ENCODE measurements at regions not wholly inside any gene's neighbourhood (a gene's known extent, or its start where the extent isn't known, plus 50 kb on each side); places are given as distances from the start of the nearest gene placed in this dataset.

DNA sequence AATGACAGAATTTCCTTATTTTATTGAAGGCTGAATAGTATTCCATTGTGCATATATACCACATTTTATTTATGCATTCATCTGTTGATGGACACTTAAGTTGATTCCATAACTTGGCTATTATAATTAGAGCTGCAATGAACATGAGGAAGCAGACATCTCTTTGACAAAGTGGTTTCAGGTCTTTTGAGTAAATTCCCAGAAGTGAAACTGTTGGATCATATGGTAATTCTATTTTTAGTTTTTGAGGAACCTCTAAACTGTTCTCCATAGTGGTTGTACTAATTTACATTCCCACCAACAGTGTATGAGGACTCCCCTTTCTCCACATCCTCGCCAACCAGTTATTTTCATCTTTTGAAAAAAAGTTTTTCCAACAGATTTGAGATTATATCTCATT, 77.5 kb downstream of the TMEM200C start:
- H3K4me3 Mint-ChIP-seq, result no peak overlapping the region
- no peaks in the 10 kb centered on the region for H3K36me3 ChIP-seq (ENCODE audit: control insufficient read depth, insufficient read depth, low read length)
- 92% methylated on average over 1 of the region's 1 CpG; no CpG with 5 or more reads in 1 of the 2 experiments for WGBS, 2 experiments (ENCODE audit: insufficient coverage in 1 of 2, insufficient read length in 1 of 2)
- H3K36me3 Mint-ChIP-seq (ENCODE audit: low read depth), result no peaks in the 10 kb centered on the region
- no peaks in the 10 kb centered on the region for H3K27me3 Mint-ChIP-seq (ENCODE audit: insufficient read depth)
- H3K27ac ChIP-seq (ENCODE audit: low read depth, low read length), result no peak overlapping the region
- no peak overlapping the region for H3K27ac Mint-ChIP-seq
- H3K4me1 ChIP-seq (ENCODE audit: control insufficient read depth, insufficient read depth, low read length), result no peaks in the 10 kb centered on the region
- no peaks in the 10 kb centered on the region for H3K27me3 ChIP-seq (ENCODE audit: control insufficient read depth, insufficient read depth, low read length, poor library complexity, severe bottlenecking)
- TF ChIP-seq CTCF (conservative IDR thresholded peaks at IDR 0.05), result no peak
- H3K4me3 ChIP-seq (ENCODE audit: low read length), result no peak overlapping the region
- no peaks in the 10 kb centered on the region for H3K9me3 ChIP-seq (ENCODE audit: control insufficient read depth, low read length)
- no peaks in the 10 kb centered on the region for H3K4me1 Mint-ChIP-seq
- H3K9ac ChIP-seq (ENCODE audit: extremely low read depth, low read length, poor library complexity, severe bottlenecking), result no peak overlapping the region
- H3K9me3 Mint-ChIP-seq, result no peaks in the 10 kb centered on the region
- DNase-seq, result no peak

- Mint-ChIP-seq H3K27me3 (ENCODE audit: insufficient read depth) (no peaks in the 10 kb centered on the region), H3K4me1 (no peaks in the 10 kb centered on the region), H3K4me3 (no peak overlapping the region), H3K27ac (no peak overlapping the region), H3K36me3 (ENCODE audit: low read depth) (peaks cover 5% of the 10 kb centered on the region), H3K9me3 (peaks cover 62% of the 10 kb centered on the region)
- no peaks in the 10 kb centered on the region for H3K27me3 ChIP-seq (ENCODE audit: control insufficient read depth, insufficient read depth, low read length, poor library complexity, severe bottlenecking)
- WGBS, 2 experiments (ENCODE audit: insufficient coverage in 1 of 2, insufficient read length in 1 of 2), result 95 to 100% methylated on average over 2 to 5 of the region's 5 CpGs
- no peak for DNase-seq
- no peak overlapping the region for H3K9ac ChIP-seq (ENCODE audit: extremely low read depth, low read length, poor library complexity, severe bottlenecking)
- no peak overlapping the region for H3K27ac ChIP-seq (ENCODE audit: low read depth, low read length)
- no peaks in the 10 kb centered on the region for H3K4me1 ChIP-seq (ENCODE audit: control insufficient read depth, insufficient read depth, low read length)
- no peaks in the 10 kb centered on the region for H3K36me3 ChIP-seq (ENCODE audit: control insufficient read depth, insufficient read depth, low read length)
- no peak for TF ChIP-seq CTCF (conservative IDR thresholded peaks at IDR 0.05)
- H3K4me3 ChIP-seq (ENCODE audit: low read length), result peak overlapping the region; percentile 13
- peaks cover 50% of the 10 kb centered on the region for H3K9me3 ChIP-seq (ENCODE audit: control insufficient read depth, low read length)
Measured at GRCh38 chr18:5806860-5807259, 88.5 kb downstream of the TMEM200C start.

GRCh38 chr18:5787936-5788335, 107.4 kb downstream of the TMEM200C start:
- no peak overlapping the region for H3K9ac ChIP-seq (ENCODE audit: extremely low read depth, low read length, poor library complexity, severe bottlenecking)
- no peaks in the 10 kb centered on the region for H3K36me3 ChIP-seq (ENCODE audit: control insufficient read depth, insufficient read depth, low read length)
- no peaks in the 10 kb centered on the region for H3K36me3 Mint-ChIP-seq (ENCODE audit: low read depth)
- H3K4me1 ChIP-seq (ENCODE audit: control insufficient read depth, insufficient read depth, low read length), result no peaks in the 10 kb centered on the region
- peak; percentile 41 for TF ChIP-seq CTCF (conservative IDR thresholded peaks at IDR 0.05)
- peak overlapping the region; percentile 1 for H3K4me3 ChIP-seq (ENCODE audit: low read length)
- DNase-seq, result peak; percentile 57
- 29% methylated on average over 1 of the region's 1 CpG; no CpG with 5 or more reads in 1 of the 2 experiments for WGBS, 2 experiments (ENCODE audit: insufficient coverage in 1 of 2, insufficient read length in 1 of 2)
- H3K4me1 Mint-ChIP-seq, result peaks cover 15% of the 10 kb centered on the region
- H3K9me3 Mint-ChIP-seq, result peaks cover 25% of the 10 kb centered on the region
- peak overlapping the region; percentile 21 for H3K4me3 Mint-ChIP-seq
- no peaks in the 10 kb centered on the region for H3K27me3 ChIP-seq (ENCODE audit: control insufficient read depth, insufficient read depth, low read length, poor library complexity, severe bottlenecking)
- no peak overlapping the region for H3K27ac ChIP-seq (ENCODE audit: low read depth, low read length)
- peaks cover 36% of the 10 kb centered on the region for H3K9me3 ChIP-seq (ENCODE audit: control insufficient read depth, low read length)
- H3K27ac Mint-ChIP-seq, result peak overlapping the region; percentile 91
- H3K27me3 Mint-ChIP-seq (ENCODE audit: insufficient read depth), result no peaks in the 10 kb centered on the region
